GM12878 (cell line): ENCODE measurements at regions not wholly inside any gene's neighbourhood (a gene's known extent, or its start where the extent isn't known, plus 50 kb on each side); places are given as distances from the start of the nearest gene placed in this dataset.

Experiments
- ATAC-seq: fragments of 200-7000 bp; cut with Tn5 transposase; 3 replicates; pipeline ENCODE4 v1.9.1; 2020; ENCODE audit warnings: mild to moderate bottlenecking, moderate library complexity
- BruUV-seq: library from RNA; stranded (reverse); fragments of 400-500 nt; replicated peaks from 2 replicates; lab custom pipeline; 2021; lab: Mats Ljungman, UMichigan
- CTCF ChIA-PET: fragments of 300-600 bp; sonication (Branson Sonifier 250); formaldehyde crosslinking; extraction: SDS; loops from one replicate; lab custom pipeline; 2021; ENCODE audit warnings: inconsistent platforms; lab: Yijun Ruan, JAX
- POLR2A ChIA-PET: fragments of 350-600 bp; formaldehyde crosslinking; extraction: SDS; loops from one replicate; lab custom pipeline; 2021; ENCODE audit warnings: inconsistent platforms; lab: Charles Lee
- RAD21 ChIA-PET: fragments of 300-600 bp; sonication (Branson Sonifier 250); formaldehyde crosslinking; loops from one replicate; lab custom pipeline; 2023; ENCODE audit warnings: antibody characterized with exemption; ENCODE audit not compliant: unreplicated experiment; lab: Charles Lee
- SMC1A ChIA-PET: fragments of 300-600 bp; sonication (Branson Sonifier 250); formaldehyde crosslinking; loops from one replicate; lab custom pipeline; 2023; ENCODE audit not compliant: unreplicated experiment, uncharacterized antibody; lab: Charles Lee
- DNase-seq: peaks from one replicate; pipeline ENCODE4 v3.0.0-alpha.2; 2011; ENCODE audit warnings: low read depth, low spot score
- FAIRE-seq: peaks from 3 replicates; lab custom pipeline; 2011; peaks lifted over from hg19 to GRCh38; lab: Jason Lieb, UNC
- H2AFZ ChIP-seq: 2 replicates; pipeline ENCODE4 v1.6.0; 2011; ENCODE audit warnings: low read depth, low read length, control low read depth; ENCODE audit not compliant: control insufficient read depth
- H3K27ac ChIP-seq: 2 replicates; pipeline ENCODE4 v1.5.1; 2011; ENCODE audit warnings: control low read depth; ENCODE audit not compliant: control insufficient read depth, insufficient read depth
- H3K27me3 ChIP-seq, 2 experiments: replicated peaks in 1 of 2; 2 replicates each; pipeline versions ENCODE4 v1.6.0 to v1.6.1; 2011; ENCODE audit warnings: low read length in 1 of 2; ENCODE audit not compliant: control insufficient read depth in 2 of 2, insufficient read depth in 2 of 2
- H3K36me3 ChIP-seq, 2 experiments: 2 replicates each; pipeline ENCODE4 v1.5.1; 2011; ENCODE audit warnings: low read length in 1 of 2; ENCODE audit not compliant: control insufficient read depth in 2 of 2, insufficient read depth in 2 of 2
- H3K4me1 ChIP-seq: 2 replicates; pipeline ENCODE4 v1.6.1; 2011; ENCODE audit warnings: mild to moderate bottlenecking, low read length, moderate library complexity, mixed read lengths; ENCODE audit not compliant: control insufficient read depth, insufficient read depth
- H3K4me2 ChIP-seq: 2 replicates; pipeline ENCODE4 v1.6.0; 2011; ENCODE audit warnings: control low read depth; ENCODE audit not compliant: control insufficient read depth, insufficient read depth
- H3K4me3 ChIP-seq: fragments of 200-600 bp; sonication (generic); 2 replicates; pipeline ENCODE4 v1.5.1; 2016
- H3K79me2 ChIP-seq: 2 replicates; pipeline ENCODE4 v1.6.0; 2011; ENCODE audit warnings: low read length; ENCODE audit not compliant: control insufficient read depth, insufficient read depth
- H3K9ac ChIP-seq: 2 replicates; pipeline ENCODE4 v1.8.0; 2011; ENCODE audit warnings: low read length, control low read depth, mixed read lengths; ENCODE audit not compliant: control insufficient read depth, insufficient read depth
- H3K9me3 ChIP-seq: replicated peaks from 3 replicates; pipeline ENCODE4 v1.5.1; 2011; ENCODE audit warnings: mild to moderate bottlenecking, low read length; ENCODE audit not compliant: control insufficient read depth, insufficient read depth
- H4K20me1 ChIP-seq: 2 replicates; pipeline ENCODE4 v1.6.0; 2011; ENCODE audit not compliant: control insufficient read depth, insufficient read depth
- EP300 ChIP-seq, 2 experiments: fragments of 150-350 bp in 1 of 2; IDR thresholded peaks; 2 replicates each; pipeline ENCODE4 v1.6.1; 2011 to 2012; ENCODE audit warnings: low read depth in 2 of 2, low read length in 2 of 2, borderline replicate concordance in 1 of 2, improper control_type of control experiment in 1 of 2, inconsistent platforms in 1 of 2; ENCODE audit not compliant: control insufficient read depth in 1 of 2
- PML ChIP-seq: IDR thresholded peaks from 2 replicates; pipeline ENCODE4 v1.6.1; 2012; ENCODE audit warnings: low read length, inconsistent platforms
- POLR2A ChIP-seq: IDR thresholded peaks from 2 replicates; pipeline ENCODE4 v1.6.1; 2011; ENCODE audit warnings: low read depth, mild to moderate bottlenecking, low read length
- RB1 ChIP-seq: fragments of 450-650 bp; formaldehyde crosslinking; IDR thresholded peaks from 2 replicates; pipeline ENCODE4 v1.6.1; 2017; ENCODE audit warnings: mild to moderate bottlenecking, borderline replicate concordance
- RELA ChIP-seq: fragments of 450-650 bp; IDR thresholded peaks from 2 replicates; pipeline ENCODE4 v1.8.0; 2014; ENCODE audit warnings: borderline replicate concordance; ENCODE audit not compliant: partially characterized antibody
- STAT3 ChIP-seq: IDR thresholded peaks from 2 replicates; pipeline ENCODE4 v1.6.1; 2011; ENCODE audit warnings: low read depth, low read length, improper control_type of control experiment
- ZBTB4 ChIP-seq: fragments of 450-650 bp; formaldehyde crosslinking; IDR thresholded peaks from 2 replicates; pipeline ENCODE4 v1.4.0; 2022; ENCODE audit warnings: mild to moderate bottlenecking, moderate library complexity
- WGBS: methylation state at CpG from one replicate; pipeline ENCODE4 v1.1.6; 2016; ENCODE audit warnings: low lambda C conversion rate; ENCODE audit not compliant: insufficient replicate concordance, insufficient coverage; ENCODE audit errors: missing lambda C conversion rate; 5-methylcytosine and 5-hydroxymethylcytosine counted together
- in situ Hi-C: fragments of 300-500 bp; cut with MboI; formaldehyde crosslinking; loops from 9 replicates; pipeline ENCODE4 v1.14.3; 2018; ENCODE audit warnings: mixed read lengths
- intact Hi-C: fragments of 100-400 bp; cut with micrococcal nuclease; formaldehyde crosslinking; loops from one replicate; pipeline ENCODE4 v1.14.2; 2022; ENCODE audit not compliant: unreplicated experiment
- TF ChIP-seq, protein P1 (sequence below): fragments of 450-650 bp; IDR thresholded peaks from 2 replicates; pipeline ENCODE4 v1.6.1; 2018; ENCODE audit warnings: mild to moderate bottlenecking, low read depth, moderate library complexity; ENCODE audit not compliant: partially characterized antibody

GRCh38 chr16:85418978-85419491 lies 194.1 kb upstream of the GSE1 start:
- Histone ChIP-seq H2AFZ (no peak overlapping the region), H4K20me1 (no peaks in the 10 kb centered on the region), H3K4me3 (no peak overlapping the region), H3K79me2 (no peaks in the 10 kb centered on the region), H3K36me3 (no peaks in the 10 kb centered on the region), H3K4me2 (no peak overlapping the region), H3K9ac (no peak overlapping the region), H3K27me3 (no peaks in the 10 kb centered on the region), H3K4me1 (no peaks in the 10 kb centered on the region), H3K9me3 (no peaks in the 10 kb centered on the region; the same call in 2 of the 3 replicates), H3K27ac (no peak overlapping the region)
- ChIA-PET POLR2A (no interaction called here), CTCF (interaction anchor here (1.1 to 4.3 kb wide), 4 partner anchors 9 to 298 kb away, joined by 4 to 23 read pairs (median 4); no protein-coding TSS in a partner anchor), RAD21 (interaction anchor here (1.4 kb wide), 1 partner anchor 197 kb away, joined by 5 read pairs; no protein-coding TSS in a partner anchor), SMC1A (no interaction called here)
- ATAC-seq: no peak
- DNase-seq: no peak
- TF ChIP-seq RELA: no peak
- BruUV-seq: no TSS peak
- WGBS: 37% methylated on average over 17 of the region's 17 CpGs
- in situ Hi-C loops (no loop called here), intact Hi-C loops (no loop called here)
- no peak for FAIRE-seq

- intact Hi-C loops: loop anchor here (2.0 to 10.0 kb wide), 3 partner anchors 115 to 298 kb away; partner anchors contain the start of gene GSE1
- H4K20me1 ChIP-seq: no peaks in the 10 kb centered on the region
- no peaks in the 10 kb centered on the region for H3K79me2 ChIP-seq
- no peaks in the 10 kb centered on the region for H3K36me3 ChIP-seq
- WGBS: 36% methylated on average over 21 of the region's 21 CpGs
- no peak overlapping the region for H3K4me3 ChIP-seq
- H3K4me2 ChIP-seq: no peak overlapping the region
- no peak overlapping the region for H3K27ac ChIP-seq
- in situ Hi-C loops: no loop called here
- SMC1A ChIA-PET: interaction anchor here (0.5 to 2.5 kb wide), 3 partner anchors 197 to 299 kb away, joined by 3 to 10 read pairs (median 4); no protein-coding TSS in a partner anchor
- no peaks in the 10 kb centered on the region; a peak in 1 of 4 replicates for H3K27me3 ChIP-seq
- BruUV-seq: no TSS peak
- H3K9me3 ChIP-seq: no peaks in the 10 kb centered on the region
- no peak overlapping the region for H2AFZ ChIP-seq
- H3K4me1 ChIP-seq: no peaks in the 10 kb centered on the region
- ATAC-seq (no peak), DNase-seq (no peak), FAIRE-seq (no peak)
- RAD21 ChIA-PET: interaction anchor here (1.0 to 2.0 kb wide), 6 partner anchors 133 to 305 kb away, joined by 3 to 6 read pairs (median 5); no protein-coding TSS in a partner anchor
- no peak overlapping the region for H3K9ac ChIP-seq
- POLR2A ChIA-PET: no interaction called here
- CTCF ChIA-PET: interaction anchor here (0.6 to 4.3 kb wide), 23 partner anchors 8 to 327 kb away, joined by 3 to 26 read pairs (median 4); no protein-coding TSS in a partner anchor
- TF ChIP-seq PML (no peak), EP300 (IDR thresholded peaks at IDR 0.05; ENCODE audit: borderline replicate concordance in 1 of 2, control insufficient read depth in 1 of 2, low read depth in 2 of 2, low read length in 2 of 2) (no peak), RB1 (no peak), ZBTB4 (CRISPR knock-in tag) (no peak), STAT3 (no peak), POLR2A (no peak)
- TF ChIP-seq, protein P1, sequence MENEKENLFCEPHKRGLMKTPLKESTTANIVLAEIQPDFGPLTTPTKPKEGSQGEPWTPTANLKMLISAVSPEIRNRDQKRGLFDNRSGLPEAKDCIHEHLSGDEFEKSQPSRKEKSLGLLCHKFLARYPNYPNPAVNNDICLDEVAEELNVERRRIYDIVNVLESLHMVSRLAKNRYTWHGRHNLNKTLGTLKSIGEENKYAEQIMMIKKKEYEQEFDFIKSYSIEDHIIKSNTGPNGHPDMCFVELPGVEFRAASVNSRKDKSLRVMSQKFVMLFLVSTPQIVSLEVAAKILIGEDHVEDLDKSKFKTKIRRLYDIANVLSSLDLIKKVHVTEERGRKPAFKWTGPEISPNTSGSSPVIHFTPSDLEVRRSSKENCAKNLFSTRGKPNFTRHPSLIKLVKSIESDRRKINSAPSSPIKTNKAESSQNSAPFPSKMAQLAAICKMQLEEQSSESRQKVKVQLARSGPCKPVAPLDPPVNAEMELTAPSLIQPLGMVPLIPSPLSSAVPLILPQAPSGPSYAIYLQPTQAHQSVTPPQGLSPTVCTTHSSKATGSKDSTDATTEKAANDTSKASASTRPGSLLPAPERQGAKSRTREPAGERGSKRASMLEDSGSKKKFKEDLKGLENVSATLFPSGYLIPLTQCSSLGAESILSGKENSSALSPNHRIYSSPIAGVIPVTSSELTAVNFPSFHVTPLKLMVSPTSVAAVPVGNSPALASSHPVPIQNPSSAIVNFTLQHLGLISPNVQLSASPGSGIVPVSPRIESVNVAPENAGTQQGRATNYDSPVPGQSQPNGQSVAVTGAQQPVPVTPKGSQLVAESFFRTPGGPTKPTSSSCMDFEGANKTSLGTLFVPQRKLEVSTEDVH: no peak
Observed at GRCh38 chr16:85419503-85420408, 193.4 kb upstream of the GSE1 start.
